ENCODE measurements at regions not wholly inside any gene's neighbourhood (a gene's known extent, or its start where the extent isn't known, plus 50 kb on each side); places are given as distances from the start of the nearest gene placed in this dataset.

DNA sequence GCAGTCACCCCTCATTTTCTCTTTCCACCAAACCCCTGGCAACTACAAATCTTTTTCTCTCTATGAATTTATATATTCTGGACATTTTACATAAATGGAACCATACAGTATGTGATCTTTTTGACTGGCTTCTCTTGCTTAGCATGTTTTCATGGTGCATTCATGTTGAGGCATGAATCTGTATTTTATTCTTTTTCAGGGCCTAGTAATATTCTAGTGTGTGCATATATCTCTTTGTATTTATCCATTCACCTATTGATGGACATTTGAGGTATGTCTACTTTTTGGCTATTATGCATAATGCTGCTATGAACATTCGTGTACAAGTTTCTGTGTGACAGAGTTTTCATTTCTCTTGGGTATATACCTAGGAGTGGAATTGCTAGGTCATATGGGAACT, 78.2 kb downstream of the HACD1 start:
- 94 to 100% methylated on average over 1 of the region's 1 CpG for WGBS, 2 donors (ENCODE audit: low coverage in 1 of 2)
- Histone ChIP-seq H3K9me3 (no peaks in the 10 kb centered on the region), H3K27me3 (no peaks in the 10 kb centered on the region), H3K4me3 (no peak overlapping the region), H3K4me1 (no peaks in the 10 kb centered on the region), H3K27ac (no peak overlapping the region), H3K36me3 (no peaks in the 10 kb centered on the region)
- intact Hi-C loops (cut with DNase I; ENCODE audit: low total_unique reads) = no loop called here
- in situ Hi-C loops (cut with MboI; ENCODE audit: low pct_ligation_motif_present in 1 of 4, low pct_unique_long_range_greater_than_20kb in 1 of 4, low sequenced_read_pairs in 3 of 4) = loop anchor here in 1 of 4 donors (25.0 kb wide), 1 partner anchor 123 kb away; no protein-coding TSS in a partner anchor
- no peak for DNase-seq
- TF ChIP-seq EP300 (IDR thresholded peaks at IDR 0.05; ENCODE audit: low read depth) (no peak), POLR2A (IDR thresholded peaks at IDR 0.05) (no peak), POLR2AphosphoS5 (IDR thresholded peaks at IDR 0.05) (no peak)
- TF ChIP-seq, protein P1, sequence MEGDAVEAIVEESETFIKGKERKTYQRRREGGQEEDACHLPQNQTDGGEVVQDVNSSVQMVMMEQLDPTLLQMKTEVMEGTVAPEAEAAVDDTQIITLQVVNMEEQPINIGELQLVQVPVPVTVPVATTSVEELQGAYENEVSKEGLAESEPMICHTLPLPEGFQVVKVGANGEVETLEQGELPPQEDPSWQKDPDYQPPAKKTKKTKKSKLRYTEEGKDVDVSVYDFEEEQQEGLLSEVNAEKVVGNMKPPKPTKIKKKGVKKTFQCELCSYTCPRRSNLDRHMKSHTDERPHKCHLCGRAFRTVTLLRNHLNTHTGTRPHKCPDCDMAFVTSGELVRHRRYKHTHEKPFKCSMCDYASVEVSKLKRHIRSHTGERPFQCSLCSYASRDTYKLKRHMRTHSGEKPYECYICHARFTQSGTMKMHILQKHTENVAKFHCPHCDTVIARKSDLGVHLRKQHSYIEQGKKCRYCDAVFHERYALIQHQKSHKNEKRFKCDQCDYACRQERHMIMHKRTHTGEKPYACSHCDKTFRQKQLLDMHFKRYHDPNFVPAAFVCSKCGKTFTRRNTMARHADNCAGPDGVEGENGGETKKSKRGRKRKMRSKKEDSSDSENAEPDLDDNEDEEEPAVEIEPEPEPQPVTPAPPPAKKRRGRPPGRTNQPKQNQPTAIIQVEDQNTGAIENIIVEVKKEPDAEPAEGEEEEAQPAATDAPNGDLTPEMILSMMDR (IDR thresholded peaks at IDR 0.05) = no peak

DNA sequence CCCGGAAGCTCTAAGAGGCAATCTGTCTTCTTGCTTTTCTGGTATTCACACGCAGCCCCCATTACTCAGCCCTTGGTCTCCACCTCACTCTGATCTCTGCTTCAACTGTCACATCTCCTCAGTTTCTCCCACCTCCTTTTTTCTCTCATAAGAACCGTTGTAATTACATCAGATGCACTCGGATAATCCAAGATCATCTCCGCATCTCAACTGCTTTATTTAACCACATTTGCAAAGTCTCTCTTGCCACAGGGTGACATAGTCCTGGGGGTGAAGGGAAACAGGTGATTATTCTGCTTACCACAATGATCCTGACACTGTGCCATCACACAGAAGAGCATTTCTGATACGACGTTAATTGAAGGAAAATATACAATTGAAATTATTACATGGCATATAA, 79.9 kb downstream of the HACD1 start:
- Histone ChIP-seq H3K4me3 (no peak overlapping the region), H3K27ac (no peak overlapping the region), H3K36me3 (no peaks in the 10 kb centered on the region), H3K4me1 (no peaks in the 10 kb centered on the region), H3K9me3 (no peaks in the 10 kb centered on the region), H3K27me3 (no peaks in the 10 kb centered on the region)
- in situ Hi-C loops (cut with MboI; ENCODE audit: low pct_ligation_motif_present in 1 of 4, low pct_unique_long_range_greater_than_20kb in 1 of 4, low sequenced_read_pairs in 3 of 4) = loop anchor here in 1 of 4 donors (25.0 kb wide), 1 partner anchor 125 kb away; no protein-coding TSS in a partner anchor
- DNase-seq = no peak
- intact Hi-C loops (cut with DNase I; ENCODE audit: low total_unique reads) = no loop called here
- WGBS, 2 donors (ENCODE audit: low coverage in 1 of 2) = 72 to 81% methylated on average over 5 to 7 of the region's 7 CpGs
- TF ChIP-seq POLR2A (IDR thresholded peaks at IDR 0.05) = no peak
- TF ChIP-seq EP300 (IDR thresholded peaks at IDR 0.05; ENCODE audit: low read depth) = no peak
- TF ChIP-seq, protein P1 (IDR thresholded peaks at IDR 0.05) = no peak
- TF ChIP-seq POLR2AphosphoS5 (IDR thresholded peaks at IDR 0.05) = no peak

DNA sequence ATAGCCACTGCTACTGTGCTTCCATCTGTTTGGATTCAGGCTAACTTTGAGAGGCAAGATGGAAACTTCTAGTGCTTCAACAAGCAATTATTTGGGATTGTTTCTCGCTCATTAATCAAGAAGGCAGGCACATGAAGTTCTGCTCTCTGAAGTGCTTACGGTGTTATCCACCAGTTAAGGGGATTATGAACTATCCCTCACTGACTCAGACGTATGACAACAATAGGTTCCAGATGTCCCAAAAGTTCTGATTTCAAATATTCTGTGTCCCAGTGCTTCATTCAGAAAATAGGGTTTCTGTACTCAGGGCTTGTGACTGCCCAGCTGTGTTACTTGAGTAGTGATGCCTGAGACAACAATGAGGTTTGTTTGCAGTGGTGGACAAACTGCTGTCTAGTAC, 81.0 kb downstream of the HACD1 start:
- H3K4me1 ChIP-seq = no peaks in the 10 kb centered on the region
- WGBS, 2 donors (ENCODE audit: low coverage in 1 of 2) = 82 to 83% methylated on average over 2 to 3 of the region's 3 CpGs
- no peaks in the 10 kb centered on the region for H3K9me3 ChIP-seq
- no peaks in the 10 kb centered on the region for H3K27me3 ChIP-seq
- H3K27ac ChIP-seq = no peak overlapping the region
- in situ Hi-C loops (cut with MboI; ENCODE audit: low pct_ligation_motif_present in 1 of 4, low pct_unique_long_range_greater_than_20kb in 1 of 4, low sequenced_read_pairs in 3 of 4) = loop anchor here in 1 of 4 donors (25.0 kb wide), 1 partner anchor 126 kb away; no protein-coding TSS in a partner anchor
- TF ChIP-seq EP300 (IDR thresholded peaks at IDR 0.05; ENCODE audit: low read depth) (no peak), POLR2A (IDR thresholded peaks at IDR 0.05) (no peak), POLR2AphosphoS5 (IDR thresholded peaks at IDR 0.05) (no peak)
- TF ChIP-seq, protein P1 (IDR thresholded peaks at IDR 0.05) = no peak
- intact Hi-C loops (cut with DNase I; ENCODE audit: low total_unique reads) = no loop called here
- no peak overlapping the region for H3K4me3 ChIP-seq
- H3K36me3 ChIP-seq = no peaks in the 10 kb centered on the region
- DNase-seq = no peak

DNA sequence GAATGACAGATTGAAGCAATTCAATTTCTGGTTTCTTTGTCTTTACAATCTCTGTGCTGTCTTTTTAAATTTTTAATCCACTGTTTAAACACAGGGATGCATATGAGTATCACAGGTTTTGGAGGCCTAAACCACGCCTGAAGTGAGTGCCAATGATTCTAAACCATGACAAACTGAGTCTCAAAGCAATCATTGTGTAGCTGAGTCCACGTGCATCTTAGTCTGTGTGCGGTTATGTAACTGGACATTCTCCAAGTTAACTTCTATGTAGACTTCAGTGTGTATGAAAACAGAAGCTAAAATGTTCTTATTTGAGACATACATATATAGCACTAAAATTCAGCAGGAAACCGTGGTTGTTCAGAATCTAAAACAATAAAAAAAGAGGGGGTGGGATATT, 79.3 kb upstream of the ST8SIA6 start:
- intact Hi-C loops (cut with DNase I; ENCODE audit: low total_unique reads) (no loop called here), in situ Hi-C loops (cut with MboI; ENCODE audit: low pct_ligation_motif_present in 1 of 4, low pct_unique_long_range_greater_than_20kb in 1 of 4, low sequenced_read_pairs in 3 of 4) (loop anchor here in 1 of 4 donors (25.0 kb wide), 1 partner anchor 129 kb away; no protein-coding TSS in a partner anchor)
- no peak for DNase-seq
- WGBS, 2 donors (ENCODE audit: low coverage in 1 of 2) = 38 to 68% methylated on average over 2 to 4 of the region's 4 CpGs
- no peak overlapping the region for H3K27ac ChIP-seq
- no peaks in the 10 kb centered on the region for H3K36me3 ChIP-seq
- no peaks in the 10 kb centered on the region for H3K9me3 ChIP-seq
- TF ChIP-seq EP300 (IDR thresholded peaks at IDR 0.05; ENCODE audit: low read depth) = no peak
- TF ChIP-seq, protein P1 (IDR thresholded peaks at IDR 0.05) = no peak
- TF ChIP-seq POLR2AphosphoS5 (IDR thresholded peaks at IDR 0.05) = no peak
- no peak for TF ChIP-seq POLR2A (IDR thresholded peaks at IDR 0.05)
- no peaks in the 10 kb centered on the region for H3K27me3 ChIP-seq
- no peaks in the 10 kb centered on the region for H3K4me1 ChIP-seq
- no peak overlapping the region for H3K4me3 ChIP-seq

Measured in transverse colon (tissue), 4 donors.